KMS-11 (cell line): ENCODE measurements at regions not wholly inside any gene's neighbourhood (a gene's known extent, or its start where the extent isn't known, plus 50 kb on each side); places are given as distances from the start of the nearest gene placed in this dataset.
"Not testable (repeated sequence)": the region's sequence is repeated elsewhere in the genome, so short reads cannot be mapped to it uniquely, and the experiment has no call there.

ENCODE experiments used
- H2AFZ ChIP-seq: fragments of 200-600 bp; sonication (generic); 2 replicates; pipeline ENCODE4 v1.6.1; 2016; ENCODE audit warnings: antibody characterized with exemption, mixed run types, low read depth
- H3K27ac ChIP-seq: fragments of 200-600 bp; sonication (generic); 2 replicates; pipeline ENCODE4 v1.6.1; 2016; ENCODE audit warnings: mild to moderate bottlenecking, mixed run types
- H3K27me3 ChIP-seq: fragments of 200-600 bp; sonication (generic); 2 replicates; pipeline ENCODE4 v1.6.1; 2017; ENCODE audit warnings: mild to moderate bottlenecking, low read depth, mixed run types, moderate library complexity; ENCODE audit not compliant: insufficient read depth
- H3K36me3 ChIP-seq: fragments of 200-600 bp; sonication (generic); 2 replicates; pipeline ENCODE4 v1.6.1; 2017; ENCODE audit warnings: mild to moderate bottlenecking, mixed run types; ENCODE audit not compliant: insufficient read depth
- H3K4me1 ChIP-seq: fragments of 200-600 bp; sonication (generic); 2 replicates; pipeline ENCODE4 v1.6.1; 2016; ENCODE audit warnings: mild to moderate bottlenecking, low read depth, mixed run types; ENCODE audit not compliant: poor library complexity, severe bottlenecking
- H3K4me2 ChIP-seq: fragments of 200-600 bp; sonication (generic); 2 replicates; pipeline ENCODE4 v1.7.0; 2016; ENCODE audit warnings: mild to moderate bottlenecking, mixed run types
- H3K4me3 ChIP-seq: fragments of 200-600 bp; sonication (generic); IDR thresholded peaks from 2 replicates; pipeline ENCODE4 v1.6.1; 2017; ENCODE audit warnings: low read depth, low read length, mixed read lengths; ENCODE audit not compliant: insufficient read depth
- H3K79me2 ChIP-seq: fragments of 200-600 bp; sonication (generic); 2 replicates; pipeline ENCODE4 v1.6.1; 2016; ENCODE audit warnings: low read depth, mixed run types; ENCODE audit not compliant: insufficient read depth
- H3K9ac ChIP-seq: fragments of 200-600 bp; sonication (generic); 2 replicates; pipeline ENCODE4 v1.6.1; 2016; ENCODE audit warnings: mild to moderate bottlenecking, mixed run types
- H4K20me1 ChIP-seq: fragments of 200-600 bp; sonication (generic); 2 replicates; pipeline ENCODE4 v1.6.1; 2016; ENCODE audit warnings: mild to moderate bottlenecking, mixed run types; ENCODE audit not compliant: insufficient read depth
- CTCF ChIP-seq: fragments of 200-600 bp; sonication (generic); conservative IDR thresholded peaks from 2 replicates; pipeline ENCODE4 v1.6.1; 2017; ENCODE audit warnings: low read depth, mild to moderate bottlenecking, antibody characterized with exemption, low read length, moderate library complexity, mixed read lengths

DNA sequence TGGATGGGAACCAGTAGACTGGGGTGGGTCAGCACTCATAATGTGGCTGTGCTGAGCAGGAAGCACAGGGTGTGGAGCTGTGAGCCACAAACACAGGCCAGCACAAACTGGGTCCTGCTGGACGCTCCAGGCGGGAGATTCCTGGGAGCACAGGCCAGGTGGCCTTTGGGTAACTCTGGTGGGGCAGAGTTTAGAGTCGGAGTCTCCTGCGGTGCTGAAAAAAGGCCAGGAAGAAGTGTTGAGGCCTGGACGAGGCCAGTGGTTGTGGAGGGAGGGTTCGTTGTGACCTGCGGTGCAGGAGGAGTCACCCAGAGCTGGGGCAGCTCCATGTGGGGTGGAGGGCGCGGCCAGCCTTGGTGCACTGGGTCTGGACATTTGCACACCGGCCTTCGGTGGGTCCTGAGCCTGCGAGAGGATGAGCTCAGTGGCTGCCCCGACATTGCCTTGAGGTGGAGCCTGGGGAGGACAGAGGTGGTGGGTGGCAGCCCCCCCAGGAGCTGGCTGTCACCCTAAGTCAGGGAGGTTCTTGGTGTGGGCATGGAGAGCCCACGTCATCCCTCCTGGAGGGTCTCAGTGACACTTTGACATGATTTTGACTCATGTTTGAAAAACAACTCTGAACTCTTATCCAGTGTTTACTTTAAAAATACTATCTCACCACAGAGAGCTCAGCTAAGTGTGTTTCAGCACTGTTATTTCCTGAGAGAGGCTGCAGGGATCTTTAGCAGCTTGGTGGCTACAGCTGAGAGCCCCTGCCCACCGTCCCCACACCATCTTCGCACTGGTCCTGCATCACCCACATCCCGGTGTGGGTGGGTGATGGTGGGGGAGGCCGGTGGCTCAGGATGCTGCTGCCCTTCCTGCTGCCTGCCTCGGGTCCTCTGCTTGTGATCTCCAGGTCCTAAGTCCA lies 98.7 kb downstream of the NPIPB11 start:
- H3K27ac ChIP-seq: no peak overlapping the region

GRCh38 chr16:29306943-29307597 lies 99.4 kb downstream of the NPIPB11 start:
- no peak overlapping the region for H3K4me3 ChIP-seq
- no peaks in the 10 kb centered on the region for H3K36me3 ChIP-seq
- no peaks in the 10 kb centered on the region for H4K20me1 ChIP-seq
- H3K79me2 ChIP-seq: no peaks in the 10 kb centered on the region
- H3K27ac ChIP-seq: no peak overlapping the region
- H3K4me1 ChIP-seq: no peaks in the 10 kb centered on the region
- no peak for TF ChIP-seq CTCF
- no peak overlapping the region for H3K9ac ChIP-seq
- H3K4me2 ChIP-seq: no peak overlapping the region
- no peak overlapping the region for H2AFZ ChIP-seq
- H3K27me3 ChIP-seq: peaks cover 55% of the 10 kb centered on the region

More for the DNA sequence above, 98.7 kb downstream of the NPIPB11 start:
- Histone ChIP-seq H3K4me2 (no peak overlapping the region), H3K9ac (no peak overlapping the region), H3K4me3 (no peak overlapping the region), H3K27me3 (peaks cover 63% of the 10 kb centered on the region), H3K4me1 (no peaks in the 10 kb centered on the region), H2AFZ (no peak overlapping the region), H4K20me1 (no peaks in the 10 kb centered on the region), H3K36me3 (no peaks in the 10 kb centered on the region), H3K79me2 (no peaks in the 10 kb centered on the region)
- no peak for TF ChIP-seq CTCF

- Histone ChIP-seq H3K27ac (no peak overlapping the region), H3K9ac (no peak overlapping the region), H3K79me2 (no peaks in the 10 kb centered on the region), H3K36me3 (no peaks in the 10 kb centered on the region), H3K4me2 (no peak overlapping the region), H2AFZ (no peak overlapping the region), H3K27me3 (peaks cover 46% of the 10 kb centered on the region), H3K4me3 (no peak overlapping the region), H4K20me1 (no peaks in the 10 kb centered on the region), H3K4me1 (no peaks in the 10 kb centered on the region)
- no peak for TF ChIP-seq CTCF
Observed at GRCh38 chr16:29306201-29306600, 100.3 kb downstream of the NPIPB11 start.

DNA sequence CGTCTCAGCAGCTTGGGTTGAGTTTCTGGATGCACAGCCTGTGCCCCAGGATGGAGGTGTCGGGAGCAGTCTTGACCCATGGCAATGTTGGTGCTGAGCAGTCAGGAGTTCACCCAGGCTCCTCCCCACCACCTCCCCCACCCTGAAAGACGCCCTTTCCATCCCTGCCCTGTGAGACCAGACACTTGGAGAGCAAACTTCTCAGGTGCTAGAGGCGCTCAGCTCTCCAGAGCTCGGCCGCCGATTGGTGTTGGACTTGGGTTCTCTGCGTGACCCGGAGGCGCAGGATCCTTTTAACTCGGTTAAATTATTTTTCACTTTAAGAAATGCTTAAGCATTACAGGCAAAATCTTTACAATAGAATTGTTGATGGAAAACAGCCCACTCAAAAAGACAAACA lies 101.5 kb downstream of the NPIPB11 start:
- H3K4me2 ChIP-seq, H3K36me3 ChIP-seq, H2AFZ ChIP-seq, H3K4me1 ChIP-seq, H3K27ac ChIP-seq, H3K4me3 ChIP-seq, H3K9ac ChIP-seq, H3K79me2 ChIP-seq, H4K20me1 ChIP-seq: not testable (repeated sequence)
- H3K27me3 ChIP-seq: peaks cover 37% of the 10 kb centered on the region

DNA sequence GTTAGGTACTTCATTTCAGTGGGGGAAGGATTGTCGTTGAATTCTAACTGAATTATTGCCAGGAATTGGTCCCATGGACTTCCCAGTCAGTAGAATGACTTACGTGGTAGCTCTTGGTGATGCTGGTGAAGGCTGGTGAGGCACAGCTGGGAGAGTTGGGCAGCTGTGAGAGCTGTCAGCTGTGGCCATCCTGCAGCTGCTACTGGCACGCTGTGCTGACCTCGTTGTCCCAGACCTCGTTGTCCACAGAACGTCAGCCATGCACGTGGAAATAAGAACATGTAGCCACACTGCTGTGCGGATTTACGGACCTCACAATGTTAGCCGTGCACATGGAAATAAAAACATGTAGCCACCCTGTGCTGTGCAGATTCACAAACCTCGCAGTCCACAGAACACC lies 102.3 kb downstream of the NPIPB11 start:
- Histone ChIP-seq H4K20me1 (no peaks in the 10 kb centered on the region), H3K4me3 (no peak overlapping the region), H2AFZ (no peak overlapping the region), H3K9ac (no peak overlapping the region), H3K36me3 (no peaks in the 10 kb centered on the region), H3K27me3 (peaks cover 32% of the 10 kb centered on the region), H3K4me1 (no peaks in the 10 kb centered on the region), H3K79me2 (no peaks in the 10 kb centered on the region), H3K4me2 (no peak overlapping the region), H3K27ac (no peak overlapping the region)
- no peak for TF ChIP-seq CTCF
